ENCODE measurements at regions not wholly inside any gene's neighbourhood (a gene's known extent, or its start where the extent isn't known, plus 50 kb on each side); places are given as distances from the start of the nearest gene placed in this dataset.

DNA sequence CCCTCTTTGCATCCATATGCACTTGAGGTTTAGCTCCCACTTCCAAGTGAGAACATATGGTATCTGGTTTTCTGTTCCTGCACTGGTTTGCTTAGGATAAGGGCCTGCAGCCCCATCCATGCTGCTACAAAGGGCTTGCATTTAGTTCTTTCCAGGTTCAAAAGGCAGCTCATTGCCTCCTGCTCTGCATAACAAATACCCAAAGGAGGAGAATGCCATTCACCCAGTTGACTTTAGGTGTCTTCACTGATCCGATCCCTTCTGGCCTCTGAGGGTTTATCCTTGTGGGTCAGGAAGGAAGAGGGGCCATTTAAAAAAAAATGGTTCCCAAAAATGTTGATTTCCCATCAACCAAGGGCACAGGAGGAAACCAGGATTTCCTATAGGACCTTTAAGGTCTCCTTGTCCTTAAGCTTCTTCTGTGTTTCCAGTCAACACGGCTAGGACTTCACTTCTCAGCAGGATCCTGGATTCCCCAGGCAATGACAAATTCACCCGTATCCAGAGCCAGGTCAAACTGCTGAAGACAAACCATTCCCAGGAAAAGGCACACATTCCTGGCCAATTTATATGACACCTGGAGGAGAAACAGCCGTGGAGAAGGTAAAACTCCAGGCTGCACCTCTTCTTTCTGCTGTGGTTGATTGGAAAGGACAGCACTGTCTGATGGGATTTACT, 447.7 kb upstream of the CDH4 start:
- no peak for DNase-seq (ENCODE audit: low read depth in 1 of 2, low spot score in 1 of 2)
- Histone ChIP-seq H3K27me3 (ENCODE audit: insufficient read depth, poor library complexity, severe bottlenecking) (no peaks in the 10 kb centered on the region), H3K27ac (replicated peaks) (no peak overlapping the region), H3K4me3 (replicated peaks; ENCODE audit: insufficient read depth, low read length) (no peak overlapping the region)
- TF ChIP-seq, protein P1, sequence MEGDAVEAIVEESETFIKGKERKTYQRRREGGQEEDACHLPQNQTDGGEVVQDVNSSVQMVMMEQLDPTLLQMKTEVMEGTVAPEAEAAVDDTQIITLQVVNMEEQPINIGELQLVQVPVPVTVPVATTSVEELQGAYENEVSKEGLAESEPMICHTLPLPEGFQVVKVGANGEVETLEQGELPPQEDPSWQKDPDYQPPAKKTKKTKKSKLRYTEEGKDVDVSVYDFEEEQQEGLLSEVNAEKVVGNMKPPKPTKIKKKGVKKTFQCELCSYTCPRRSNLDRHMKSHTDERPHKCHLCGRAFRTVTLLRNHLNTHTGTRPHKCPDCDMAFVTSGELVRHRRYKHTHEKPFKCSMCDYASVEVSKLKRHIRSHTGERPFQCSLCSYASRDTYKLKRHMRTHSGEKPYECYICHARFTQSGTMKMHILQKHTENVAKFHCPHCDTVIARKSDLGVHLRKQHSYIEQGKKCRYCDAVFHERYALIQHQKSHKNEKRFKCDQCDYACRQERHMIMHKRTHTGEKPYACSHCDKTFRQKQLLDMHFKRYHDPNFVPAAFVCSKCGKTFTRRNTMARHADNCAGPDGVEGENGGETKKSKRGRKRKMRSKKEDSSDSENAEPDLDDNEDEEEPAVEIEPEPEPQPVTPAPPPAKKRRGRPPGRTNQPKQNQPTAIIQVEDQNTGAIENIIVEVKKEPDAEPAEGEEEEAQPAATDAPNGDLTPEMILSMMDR (IDR thresholded peaks at IDR 0.05; ENCODE audit: insufficient read depth, low read length): no peak
- TF ChIP-seq POLR2AphosphoS5 (IDR thresholded peaks at IDR 0.05; ENCODE audit: low read depth) (no peak), GABPA (IDR thresholded peaks at IDR 0.05; ENCODE audit: low read depth) (no peak), SPI1 (IDR thresholded peaks at IDR 0.05; ENCODE audit: borderline replicate concordance, low read depth) (no peak)
- TF ChIP-seq, protein P2, sequence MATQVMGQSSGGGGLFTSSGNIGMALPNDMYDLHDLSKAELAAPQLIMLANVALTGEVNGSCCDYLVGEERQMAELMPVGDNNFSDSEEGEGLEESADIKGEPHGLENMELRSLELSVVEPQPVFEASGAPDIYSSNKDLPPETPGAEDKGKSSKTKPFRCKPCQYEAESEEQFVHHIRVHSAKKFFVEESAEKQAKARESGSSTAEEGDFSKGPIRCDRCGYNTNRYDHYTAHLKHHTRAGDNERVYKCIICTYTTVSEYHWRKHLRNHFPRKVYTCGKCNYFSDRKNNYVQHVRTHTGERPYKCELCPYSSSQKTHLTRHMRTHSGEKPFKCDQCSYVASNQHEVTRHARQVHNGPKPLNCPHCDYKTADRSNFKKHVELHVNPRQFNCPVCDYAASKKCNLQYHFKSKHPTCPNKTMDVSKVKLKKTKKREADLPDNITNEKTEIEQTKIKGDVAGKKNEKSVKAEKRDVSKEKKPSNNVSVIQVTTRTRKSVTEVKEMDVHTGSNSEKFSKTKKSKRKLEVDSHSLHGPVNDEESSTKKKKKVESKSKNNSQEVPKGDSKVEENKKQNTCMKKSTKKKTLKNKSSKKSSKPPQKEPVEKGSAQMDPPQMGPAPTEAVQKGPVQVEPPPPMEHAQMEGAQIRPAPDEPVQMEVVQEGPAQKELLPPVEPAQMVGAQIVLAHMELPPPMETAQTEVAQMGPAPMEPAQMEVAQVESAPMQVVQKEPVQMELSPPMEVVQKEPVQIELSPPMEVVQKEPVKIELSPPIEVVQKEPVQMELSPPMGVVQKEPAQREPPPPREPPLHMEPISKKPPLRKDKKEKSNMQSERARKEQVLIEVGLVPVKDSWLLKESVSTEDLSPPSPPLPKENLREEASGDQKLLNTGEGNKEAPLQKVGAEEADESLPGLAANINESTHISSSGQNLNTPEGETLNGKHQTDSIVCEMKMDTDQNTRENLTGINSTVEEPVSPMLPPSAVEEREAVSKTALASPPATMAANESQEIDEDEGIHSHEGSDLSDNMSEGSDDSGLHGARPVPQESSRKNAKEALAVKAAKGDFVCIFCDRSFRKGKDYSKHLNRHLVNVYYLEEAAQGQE (IDR thresholded peaks at IDR 0.05; ENCODE audit: insufficient replicate concordance, low read depth): no peak

DNA sequence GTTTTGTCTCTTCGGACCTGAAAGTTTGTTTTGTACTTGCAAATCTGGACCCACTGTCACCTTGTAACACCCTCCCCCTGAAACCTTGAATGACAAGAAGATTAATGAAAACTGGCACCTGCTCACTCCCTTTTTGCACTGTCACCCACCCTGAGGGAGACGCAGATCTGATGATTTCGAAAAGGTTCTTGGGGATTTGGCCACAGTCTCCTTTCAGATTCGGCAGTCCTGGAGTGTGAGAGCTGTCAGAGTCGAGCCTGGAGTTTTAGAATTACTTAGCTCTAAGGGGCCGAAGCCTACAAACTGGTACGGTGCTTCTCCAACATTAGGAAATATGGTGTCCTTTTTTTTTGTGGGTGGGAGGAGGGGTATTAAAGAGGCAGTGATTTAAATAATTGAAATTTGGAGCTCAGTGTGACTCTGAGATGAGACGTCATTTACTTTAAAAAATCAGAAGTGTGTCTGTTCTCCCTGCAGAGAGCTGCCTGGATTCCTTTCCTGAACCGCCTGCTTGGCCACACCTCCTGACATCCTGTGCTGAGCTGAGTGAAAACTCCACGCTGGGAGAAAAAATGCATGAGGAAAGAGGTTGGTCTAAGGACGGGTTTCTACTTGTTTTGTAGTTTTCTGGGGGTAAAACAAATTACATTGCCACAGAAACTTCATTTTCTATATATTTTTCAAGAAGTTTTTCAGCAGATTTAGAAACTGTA, 447.0 kb upstream of the CDH4 start:
- no peak overlapping the region for H3K4me3 ChIP-seq (replicated peaks; ENCODE audit: insufficient read depth, low read length)
- no peak overlapping the region for H3K27ac ChIP-seq (replicated peaks)
- no peaks in the 10 kb centered on the region for H3K27me3 ChIP-seq (ENCODE audit: insufficient read depth, poor library complexity, severe bottlenecking)
- DNase-seq (ENCODE audit: low read depth in 1 of 2, low spot score in 1 of 2): no peak
- TF ChIP-seq, protein P2 (IDR thresholded peaks at IDR 0.05; ENCODE audit: insufficient replicate concordance, low read depth): no peak
- TF ChIP-seq, protein P1 (IDR thresholded peaks at IDR 0.05; ENCODE audit: insufficient read depth, low read length): no peak
- TF ChIP-seq GABPA (IDR thresholded peaks at IDR 0.05; ENCODE audit: low read depth) (no peak), POLR2AphosphoS5 (IDR thresholded peaks at IDR 0.05; ENCODE audit: low read depth) (no peak), SPI1 (IDR thresholded peaks at IDR 0.05; ENCODE audit: borderline replicate concordance, low read depth) (no peak)

DNA sequence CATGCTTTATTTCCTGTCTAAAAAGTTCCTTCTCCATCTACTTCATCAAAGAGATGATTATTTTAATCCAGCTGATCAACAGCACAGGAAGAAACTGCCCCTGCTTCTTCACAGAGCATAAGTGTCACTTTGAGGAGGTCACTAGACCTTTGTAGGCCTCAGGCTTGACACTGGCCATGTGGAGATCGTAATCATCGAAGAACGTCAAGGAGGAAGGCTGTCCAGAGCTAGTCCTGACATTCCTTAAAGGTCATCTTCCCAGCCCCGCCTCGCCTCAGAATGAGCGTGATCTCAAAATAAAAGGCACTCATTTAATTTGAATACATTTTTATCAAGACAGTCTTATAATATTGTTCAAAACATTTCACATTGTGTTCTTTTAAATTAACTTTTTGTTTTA, 445.7 kb upstream of the CDH4 start:
- Histone ChIP-seq H3K27ac (replicated peaks) (no peak overlapping the region), H3K4me3 (replicated peaks; ENCODE audit: insufficient read depth, low read length) (no peak overlapping the region), H3K27me3 (ENCODE audit: insufficient read depth, poor library complexity, severe bottlenecking) (no peaks in the 10 kb centered on the region)
- TF ChIP-seq POLR2AphosphoS5 (IDR thresholded peaks at IDR 0.05; ENCODE audit: low read depth) (no peak), GABPA (IDR thresholded peaks at IDR 0.05; ENCODE audit: low read depth) (no peak), SPI1 (IDR thresholded peaks at IDR 0.05; ENCODE audit: borderline replicate concordance, low read depth) (no peak)
- TF ChIP-seq, protein P1 (IDR thresholded peaks at IDR 0.05; ENCODE audit: insufficient read depth, low read length): no peak
- TF ChIP-seq, protein P2 (IDR thresholded peaks at IDR 0.05; ENCODE audit: insufficient replicate concordance, low read depth): no peak
- no peak for DNase-seq (ENCODE audit: low read depth in 1 of 2, low spot score in 1 of 2)

All from HL-60 (cell line).